Glomerular visceral epithelial cell (primary cell): ENCODE measurements at regions not wholly inside any gene's neighbourhood (a gene's known extent, or its start where the extent isn't known, plus 50 kb on each side); places are given as distances from the start of the nearest gene placed in this dataset.
"Not testable (repeated sequence)": the region's sequence is repeated elsewhere in the genome, so short reads cannot be mapped to it uniquely, and the experiment has no call there.

ENCODE experiments used
- DNase-seq: peaks from one replicate; pipeline ENCODE4 v3.0.0-alpha.2; 2016; ENCODE audit errors: extremely low spot score

DNA sequence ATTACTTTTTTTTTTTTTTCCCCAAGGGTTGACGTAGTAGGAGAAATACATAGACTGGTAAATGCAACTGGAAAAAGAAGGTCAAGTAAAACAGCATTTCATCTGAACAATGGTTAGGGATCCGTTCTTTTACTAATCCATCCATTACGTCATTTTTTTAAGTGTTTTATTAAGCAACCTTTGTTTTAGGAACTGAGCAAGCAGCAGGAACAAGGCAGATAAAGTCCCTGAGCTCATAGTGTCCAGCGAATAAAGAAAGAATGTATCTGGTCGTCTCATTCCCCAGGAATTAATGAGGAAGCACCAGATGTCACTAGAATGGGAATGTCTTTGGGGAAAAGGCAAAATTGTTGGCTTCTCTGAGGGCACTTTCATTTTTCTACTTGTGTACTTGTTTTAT, 842.4 kb downstream of the TDRD15 start:
- DNase-seq, result no peak

DNA sequence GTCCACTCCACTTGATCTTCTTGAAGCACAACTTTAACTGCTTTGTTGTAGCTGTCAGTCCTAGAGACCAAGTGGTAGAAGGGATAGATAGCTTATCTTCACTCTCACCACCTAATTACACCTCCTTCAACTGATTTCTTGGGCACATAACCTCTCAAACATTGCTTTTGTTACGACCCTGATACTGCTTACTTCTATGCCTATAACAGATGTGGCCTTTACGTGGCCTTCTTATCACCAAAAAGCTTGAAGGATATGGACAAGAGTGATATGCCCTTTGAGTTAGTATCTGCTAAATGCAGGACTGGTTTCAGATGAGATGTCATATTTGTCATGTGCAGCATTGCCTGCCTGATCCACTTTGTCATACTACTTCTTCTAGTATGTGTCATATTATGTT, 847.2 kb downstream of the TDRD15 start:
- no peak for DNase-seq

DNA sequence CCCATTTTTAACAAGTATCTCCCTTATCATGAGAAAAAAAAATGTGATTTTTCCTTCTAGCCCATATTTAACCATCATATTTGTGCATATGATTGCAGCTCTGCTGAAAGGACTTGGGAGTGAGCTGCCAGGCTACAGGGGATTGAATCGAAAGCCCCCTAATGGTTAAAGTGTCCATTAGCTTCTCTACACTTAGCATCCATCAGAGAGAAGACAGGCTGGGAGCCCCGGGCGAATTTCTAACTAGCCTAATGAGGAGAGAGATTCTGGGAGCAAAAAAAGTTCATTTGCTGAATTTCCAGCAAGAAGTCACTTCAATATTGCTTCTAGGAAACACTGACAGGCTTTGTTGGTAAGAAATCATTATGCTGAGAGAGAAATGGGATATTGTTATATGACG, 848.8 kb downstream of the TDRD15 start:
- DNase-seq, result no peak

DNA sequence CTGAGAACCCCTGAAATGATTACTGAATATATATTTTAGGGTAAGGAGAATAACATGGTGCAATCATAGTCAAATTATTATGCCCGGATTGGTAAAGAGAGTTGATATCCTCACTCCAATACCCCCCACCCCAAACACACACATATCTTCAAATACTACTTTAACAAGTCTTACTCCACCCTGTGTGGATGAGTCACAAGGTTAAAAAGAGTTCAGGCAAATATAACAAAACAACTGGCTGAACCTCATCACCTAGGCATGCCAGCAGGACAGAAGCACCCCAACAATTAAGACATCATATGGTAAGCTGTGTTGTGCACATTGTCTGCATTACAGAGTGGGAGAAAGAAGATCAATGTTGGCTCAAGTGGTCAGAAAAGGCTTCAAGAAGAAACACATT, 857.4 kb downstream of the TDRD15 start:
- DNase-seq, result no peak

DNA sequence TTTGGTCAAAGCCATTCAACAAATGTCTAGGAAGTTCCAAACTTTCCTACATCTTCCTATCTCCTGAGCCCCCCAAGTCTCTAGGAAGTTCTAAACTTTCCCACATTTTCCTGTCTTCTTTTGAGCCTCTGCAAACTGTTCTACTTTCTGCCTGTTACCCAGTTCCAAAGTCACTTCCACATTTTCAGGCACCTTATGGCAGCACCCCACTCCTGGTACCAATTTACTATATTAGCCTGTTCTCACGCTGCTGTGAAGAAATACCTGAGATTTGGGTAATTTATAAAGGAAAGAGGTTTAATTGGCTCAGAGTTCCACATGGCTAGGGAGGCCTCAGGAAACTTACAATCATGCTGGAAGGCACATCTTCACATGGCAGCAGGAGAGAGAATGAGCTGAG, 869.2 kb downstream of the TDRD15 start:
- DNase-seq, result no peak

DNA sequence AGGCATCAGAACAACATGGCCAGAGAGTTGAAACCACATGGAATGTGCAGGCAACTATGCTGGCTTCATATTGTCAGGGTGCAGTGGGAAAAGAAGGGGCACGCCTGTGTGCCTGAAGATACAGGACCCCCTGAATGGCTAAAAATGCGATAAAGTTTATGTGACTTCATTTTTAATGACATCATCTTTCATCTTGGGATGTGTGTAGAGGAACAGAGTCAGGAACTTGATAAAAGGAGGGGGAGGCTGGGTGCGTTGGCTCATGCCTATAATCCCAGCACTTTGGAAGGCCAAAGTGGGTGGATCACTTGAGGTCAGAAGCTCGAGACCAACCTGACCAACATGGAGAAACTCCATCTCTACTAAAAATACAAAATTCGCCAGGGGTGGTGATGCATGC, 872.6 kb downstream of the TDRD15 start:
- no peak for DNase-seq

- no peak for DNase-seq
These were observed 875.8 kb downstream of the TDRD15 start for GRCh38 chr2:21999522-21999921.

GRCh38 chr2:22002066-22002465, 878.3 kb downstream of the TDRD15 start:
- DNase-seq, result no peak

- DNase-seq, result no peak
These were observed 879.5 kb downstream of the TDRD15 start for GRCh38 chr2:22003270-22003669.

GRCh38 chr2:22011048-22011447, 887.3 kb downstream of the TDRD15 start:
- no peak for DNase-seq

DNA sequence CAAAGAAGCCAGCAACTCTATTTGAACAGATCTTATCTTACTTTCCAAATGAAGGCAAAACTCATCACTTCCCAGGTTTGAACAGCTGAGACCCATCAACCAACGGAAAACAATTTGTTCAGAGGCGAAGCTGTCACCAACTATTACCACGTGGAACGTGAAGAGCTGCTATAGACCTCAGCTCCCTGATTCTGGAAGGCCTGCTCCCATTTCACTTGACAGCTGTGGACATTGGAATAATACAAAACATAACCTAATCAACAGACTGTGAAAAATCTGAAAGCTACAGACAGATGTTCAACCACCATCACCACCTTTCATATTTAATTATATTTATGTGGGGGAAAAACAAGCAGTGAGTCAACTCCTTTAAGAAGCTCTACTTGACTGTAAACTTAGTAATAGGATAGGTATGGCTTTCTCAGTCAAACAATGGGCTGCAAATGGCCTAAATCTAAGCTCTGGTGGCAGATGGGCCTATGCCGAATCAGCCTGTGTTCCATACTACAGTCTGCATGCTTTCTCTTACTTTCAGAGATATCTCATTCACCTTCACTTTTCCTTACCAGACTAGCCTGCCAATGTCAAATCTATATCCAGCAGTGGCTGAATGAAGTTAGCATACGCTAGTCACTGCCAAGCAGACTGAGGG, 896.4 kb downstream of the TDRD15 start:
- DNase-seq, result no peak

DNA sequence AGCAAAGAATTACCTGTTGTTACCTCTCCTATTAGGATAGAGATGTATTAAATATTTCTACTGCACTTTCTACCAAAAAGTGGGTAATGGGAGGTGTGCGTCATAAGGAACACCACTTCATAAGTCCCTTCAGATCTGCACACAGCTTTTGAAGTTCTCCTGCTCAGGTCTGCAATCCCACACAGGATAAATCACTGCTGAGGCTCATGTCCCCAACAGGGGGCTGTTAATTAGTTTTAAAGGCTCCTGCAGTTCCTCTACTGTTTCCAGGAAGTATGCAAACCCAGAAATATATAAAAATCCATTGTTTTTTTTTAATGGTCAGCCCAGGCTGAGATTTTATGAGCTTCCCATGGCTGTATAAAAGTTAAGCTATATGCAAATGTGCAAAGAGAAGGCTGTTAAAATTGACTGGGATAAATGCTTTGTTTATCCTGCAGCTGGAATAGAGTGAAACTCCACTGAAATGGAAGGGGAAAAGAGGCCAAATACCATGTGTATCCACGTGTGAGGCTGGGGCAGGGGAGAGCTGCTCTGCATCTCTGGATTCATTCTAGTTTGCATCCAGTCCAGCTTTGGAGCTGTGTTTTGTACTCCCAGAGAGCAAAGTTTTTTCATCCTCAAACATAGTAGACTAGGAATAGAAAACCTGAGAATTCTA, 903.7 kb downstream of the TDRD15 start:
- DNase-seq, result no peak

DNA sequence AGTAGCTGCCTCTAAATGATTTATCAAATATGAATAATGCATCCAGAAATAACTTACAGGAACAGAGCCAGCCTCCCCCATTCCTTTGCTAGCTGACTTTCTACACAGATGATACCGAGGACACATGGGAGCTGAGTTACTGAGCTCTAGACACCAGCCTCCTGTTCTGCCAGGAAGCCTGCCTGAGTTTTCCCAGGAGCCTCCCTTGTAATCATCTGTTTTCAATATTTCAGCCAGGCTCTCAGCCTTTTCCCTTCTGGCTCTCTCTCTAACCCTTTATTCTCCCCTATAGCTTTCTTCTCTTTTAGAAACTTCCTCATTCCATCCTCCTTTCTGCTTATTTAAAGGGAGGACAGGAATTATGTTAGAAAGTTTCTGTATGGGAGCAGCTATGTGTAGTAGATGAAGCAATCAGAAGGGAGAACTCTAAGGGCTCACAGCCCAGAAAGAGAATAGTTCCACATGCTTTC, 911.6 kb downstream of the TDRD15 start:
- DNase-seq, result no peak

- DNase-seq, result no peak
These were observed 913.5 kb downstream of the TDRD15 start for GRCh38 chr2:22037274-22037673.

GRCh38 chr2:22043784-22044183, 920.0 kb downstream of the TDRD15 start:
- DNase-seq, result no peak

DNA sequence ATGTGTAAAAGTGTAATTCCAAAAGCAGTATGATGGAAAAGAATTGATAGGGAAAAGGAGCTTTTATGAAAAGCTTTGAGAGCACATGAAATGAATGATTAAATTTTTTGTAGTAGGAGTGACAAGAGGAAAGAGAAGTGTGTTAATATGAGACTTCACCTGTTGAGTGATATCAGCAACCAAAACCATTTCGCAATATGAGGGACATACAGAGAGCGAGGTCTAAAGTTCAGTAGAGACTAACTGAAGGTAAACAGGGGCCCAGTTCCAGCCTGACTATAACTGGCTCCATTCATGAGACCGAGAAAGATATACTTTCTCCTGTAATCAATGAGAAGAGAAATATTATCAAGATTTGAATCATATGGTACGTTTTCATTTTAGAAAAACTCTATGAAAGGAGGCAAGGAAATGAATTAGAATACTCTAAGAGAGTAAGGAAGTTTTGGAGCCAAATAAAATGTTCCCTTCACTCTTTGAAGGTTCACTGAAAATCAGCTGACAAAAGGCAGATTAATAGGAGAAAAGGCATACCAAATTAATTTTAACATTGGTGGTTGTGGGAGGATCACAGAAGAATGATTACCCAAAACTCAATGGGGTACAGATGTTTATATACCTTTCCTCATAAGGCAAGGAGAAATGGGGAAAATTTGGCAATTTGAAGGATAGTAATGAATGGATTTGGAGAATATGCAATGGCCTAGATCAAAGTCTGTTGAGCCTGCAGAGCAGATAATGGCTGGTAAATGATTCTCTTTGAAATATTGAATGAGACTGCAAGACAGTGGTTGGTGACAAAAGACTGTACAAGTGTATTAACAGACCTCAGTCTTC, 932.2 kb downstream of the TDRD15 start:
- no peak for DNase-seq

GRCh38 chr2:22056621-22057132, 932.9 kb downstream of the TDRD15 start:
- no peak for DNase-seq

GRCh38 chr2:22062679-22063078, 938.9 kb downstream of the TDRD15 start:
- DNase-seq, result no peak

- no peak for DNase-seq
These were observed 952.7 kb downstream of the TDRD15 start for GRCh38 chr2:22076454-22076853.

- no peak for DNase-seq
These were observed 954.9 kb downstream of the TDRD15 start for GRCh38 chr2:22078701-22079100.

DNA sequence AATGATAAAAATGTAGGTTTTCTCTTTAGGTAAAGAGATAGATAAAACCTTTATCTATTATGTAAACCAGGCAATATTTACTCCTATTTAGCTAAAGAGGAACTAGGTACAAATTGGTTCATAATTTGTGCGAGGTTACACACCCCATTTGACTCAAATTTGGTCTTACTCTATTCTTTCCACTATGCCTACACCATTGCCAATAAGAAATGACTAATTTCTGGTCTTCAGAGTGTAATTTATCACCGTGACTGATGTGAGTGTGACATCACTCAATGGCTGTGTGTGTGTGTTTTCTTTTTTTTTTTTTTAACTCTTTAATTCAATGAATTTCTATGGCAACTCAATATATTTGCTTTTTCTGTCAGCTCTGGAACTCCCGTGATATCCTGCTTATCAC, 955.8 kb downstream of the TDRD15 start:
- no peak for DNase-seq

- no peak for DNase-seq
These were observed 963.0 kb downstream of the TDRD15 start for GRCh38 chr2:22086726-22087125.

- not testable (repeated sequence) for DNase-seq
These were observed 979.8 kb downstream of the TDRD15 start for GRCh38 chr2:22103617-22104016.
